ENCODE measurements at regions not wholly inside any gene's neighbourhood (a gene's known extent, or its start where the extent isn't known, plus 50 kb on each side); places are given as distances from the start of the nearest gene placed in this dataset.

DNA sequence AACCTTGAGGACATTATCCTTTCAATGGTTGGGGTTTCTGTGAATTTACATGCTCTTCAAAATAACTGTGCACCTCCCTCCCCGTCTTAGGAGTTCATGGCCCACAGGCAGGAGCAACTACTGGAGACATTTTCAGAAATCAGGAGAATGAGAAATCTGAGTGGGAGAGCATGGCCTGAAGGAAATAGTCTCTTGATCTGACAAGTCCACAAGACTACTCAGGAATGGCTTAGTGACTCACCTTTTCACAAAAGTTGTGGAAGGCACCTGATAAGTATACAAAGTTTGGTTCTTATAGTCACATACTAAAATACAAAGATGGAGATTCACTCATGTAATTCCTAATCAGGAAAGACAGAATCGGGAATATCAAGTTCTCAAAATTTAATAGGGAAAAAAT, 83.6 kb upstream of the NCKAP5 start:
- Histone ChIP-seq H3K4me3 (ENCODE audit: low read length) (no peak overlapping the region), H3K36me3 (ENCODE audit: control insufficient read depth, insufficient read depth, low read length) (no peaks in the 10 kb centered on the region), H3K27me3 (ENCODE audit: control insufficient read depth, insufficient read depth, low read length) (no peaks in the 10 kb centered on the region), H3K9ac (ENCODE audit: low read length) (no peak overlapping the region), H3K9me3 (ENCODE audit: control insufficient read depth, low read length) (no peaks in the 10 kb centered on the region), H3K4me1 (ENCODE audit: control insufficient read depth, insufficient read depth, low read length) (no peaks in the 10 kb centered on the region)

DNA sequence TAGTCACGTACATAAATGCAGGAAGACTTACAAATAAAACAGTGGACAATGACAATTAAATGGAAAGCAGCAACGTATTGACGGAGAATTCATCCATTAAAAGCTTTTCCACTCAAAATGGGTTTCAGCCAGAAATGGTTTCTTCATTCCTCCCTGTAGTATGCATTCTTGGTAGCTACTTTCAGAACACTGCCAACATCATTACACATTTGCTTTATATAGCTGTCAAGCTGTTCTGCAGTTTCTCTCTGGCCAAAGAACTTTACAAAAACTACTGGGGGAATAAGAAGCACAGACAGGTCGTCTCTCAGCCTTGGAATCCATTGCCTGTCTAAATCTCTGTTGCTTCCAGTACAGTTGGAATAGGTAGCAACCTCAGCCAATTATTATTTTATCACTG, 84.1 kb upstream of the NCKAP5 start:
- no peak overlapping the region for H3K4me3 ChIP-seq (ENCODE audit: low read length)
- no peaks in the 10 kb centered on the region for H3K36me3 ChIP-seq (ENCODE audit: control insufficient read depth, insufficient read depth, low read length)
- no peaks in the 10 kb centered on the region for H3K27me3 ChIP-seq (ENCODE audit: control insufficient read depth, insufficient read depth, low read length)
- H3K4me1 ChIP-seq (ENCODE audit: control insufficient read depth, insufficient read depth, low read length) = no peaks in the 10 kb centered on the region
- H3K9me3 ChIP-seq (ENCODE audit: control insufficient read depth, low read length) = no peaks in the 10 kb centered on the region
- H3K9ac ChIP-seq (ENCODE audit: low read length) = no peak overlapping the region

DNA sequence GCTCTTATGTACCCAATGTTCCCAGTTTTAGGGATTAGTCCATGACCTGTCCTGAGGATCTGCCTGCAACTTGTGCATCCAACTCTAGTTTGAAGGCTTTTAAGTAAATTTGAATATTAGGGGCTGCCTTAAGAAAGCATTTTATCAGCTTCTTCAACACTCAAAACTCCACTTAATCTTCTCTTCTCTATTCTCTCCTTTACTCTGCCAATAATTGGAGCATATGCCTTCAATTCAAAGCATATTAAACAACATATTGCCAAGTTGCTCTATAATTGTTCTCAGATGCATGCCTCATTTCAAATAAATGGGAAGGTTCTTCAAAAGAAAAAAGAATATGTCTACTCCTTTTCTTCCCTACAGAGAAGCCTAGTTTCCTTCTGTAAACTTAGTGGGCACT, 84.8 kb upstream of the NCKAP5 start:
- Histone ChIP-seq H3K9me3 (ENCODE audit: control insufficient read depth, low read length) (no peaks in the 10 kb centered on the region), H3K27me3 (ENCODE audit: control insufficient read depth, insufficient read depth, low read length) (no peaks in the 10 kb centered on the region), H3K36me3 (ENCODE audit: control insufficient read depth, insufficient read depth, low read length) (no peaks in the 10 kb centered on the region), H3K4me3 (ENCODE audit: low read length) (no peak overlapping the region), H3K4me1 (ENCODE audit: control insufficient read depth, insufficient read depth, low read length) (no peaks in the 10 kb centered on the region), H3K9ac (ENCODE audit: low read length) (no peak overlapping the region)

DNA sequence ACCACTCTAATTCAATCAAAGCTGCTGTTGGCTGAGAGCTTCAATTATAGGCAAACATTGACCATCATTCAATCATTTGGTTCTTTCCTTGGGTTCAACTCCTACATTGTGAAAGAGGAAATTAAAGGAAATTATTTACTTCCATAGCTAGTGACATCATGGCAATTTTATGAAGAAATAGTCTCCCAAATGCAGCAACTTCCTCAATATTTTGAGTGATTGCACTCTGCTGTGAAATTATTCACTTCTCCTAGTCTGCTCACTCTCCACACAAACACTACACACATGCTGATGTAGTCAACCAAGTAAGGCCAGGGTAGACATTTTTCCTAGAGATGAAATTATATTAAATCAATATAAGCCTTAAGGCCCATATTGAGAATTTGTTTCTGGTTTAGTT, 86.7 kb upstream of the NCKAP5 start:
- Histone ChIP-seq H3K9me3 (ENCODE audit: control insufficient read depth, low read length) (no peaks in the 10 kb centered on the region), H3K9ac (ENCODE audit: low read length) (no peak overlapping the region), H3K27me3 (ENCODE audit: control insufficient read depth, insufficient read depth, low read length) (no peaks in the 10 kb centered on the region), H3K4me1 (ENCODE audit: control insufficient read depth, insufficient read depth, low read length) (no peaks in the 10 kb centered on the region), H3K36me3 (ENCODE audit: control insufficient read depth, insufficient read depth, low read length) (no peaks in the 10 kb centered on the region), H3K4me3 (ENCODE audit: low read length) (no peak overlapping the region)

DNA sequence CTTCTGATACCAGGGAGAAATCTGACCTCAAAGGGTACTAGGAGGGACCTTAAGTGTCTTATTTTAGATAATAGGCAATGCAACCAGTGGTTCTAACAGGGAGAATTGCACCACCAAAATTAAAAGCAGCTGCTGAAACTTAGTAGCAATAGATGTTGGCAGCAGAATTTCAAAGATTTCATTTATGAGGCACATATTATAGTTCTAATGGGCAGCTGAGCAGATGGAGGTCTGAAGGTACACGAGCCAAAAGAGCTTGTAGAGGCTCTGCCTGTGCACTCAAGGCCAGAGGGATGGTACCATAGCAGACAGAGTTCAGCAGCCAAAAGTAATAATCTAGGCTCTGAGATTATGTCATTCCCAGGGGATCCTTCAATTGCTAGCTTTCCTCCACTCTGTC, 87.3 kb upstream of the NCKAP5 start:
- no peaks in the 10 kb centered on the region for H3K9me3 ChIP-seq (ENCODE audit: control insufficient read depth, low read length)
- H3K4me3 ChIP-seq (ENCODE audit: low read length) = no peak overlapping the region
- H3K36me3 ChIP-seq (ENCODE audit: control insufficient read depth, insufficient read depth, low read length) = no peaks in the 10 kb centered on the region
- H3K27me3 ChIP-seq (ENCODE audit: control insufficient read depth, insufficient read depth, low read length) = no peaks in the 10 kb centered on the region
- H3K9ac ChIP-seq (ENCODE audit: low read length) = no peak overlapping the region
- H3K4me1 ChIP-seq (ENCODE audit: control insufficient read depth, insufficient read depth, low read length) = no peaks in the 10 kb centered on the region

DNA sequence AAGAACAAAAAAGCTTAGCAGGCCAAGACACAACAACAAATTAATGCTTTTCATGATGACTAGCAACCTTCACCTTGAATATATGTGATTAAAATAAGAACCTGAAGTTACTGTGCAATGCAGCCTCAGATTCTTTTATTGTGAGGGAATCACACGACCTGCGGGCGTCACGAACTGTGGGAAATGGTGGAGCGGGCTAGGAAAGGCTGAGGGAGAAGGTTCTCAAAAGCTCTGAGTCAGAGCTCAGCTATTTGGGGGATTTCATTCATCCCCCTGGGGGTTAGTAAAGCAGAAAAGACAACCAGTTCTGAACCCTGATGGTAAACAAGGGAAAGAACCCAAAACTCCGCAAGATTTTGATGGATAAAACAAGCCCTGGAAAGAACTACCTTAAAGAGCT, 89.3 kb upstream of the NCKAP5 start:
- Histone ChIP-seq H3K36me3 (ENCODE audit: control insufficient read depth, insufficient read depth, low read length) (no peaks in the 10 kb centered on the region), H3K4me3 (ENCODE audit: low read length) (no peak overlapping the region), H3K9ac (ENCODE audit: low read length) (no peak overlapping the region), H3K9me3 (ENCODE audit: control insufficient read depth, low read length) (no peaks in the 10 kb centered on the region), H3K4me1 (ENCODE audit: control insufficient read depth, insufficient read depth, low read length) (no peaks in the 10 kb centered on the region), H3K27me3 (ENCODE audit: control insufficient read depth, insufficient read depth, low read length) (no peaks in the 10 kb centered on the region)

DNA sequence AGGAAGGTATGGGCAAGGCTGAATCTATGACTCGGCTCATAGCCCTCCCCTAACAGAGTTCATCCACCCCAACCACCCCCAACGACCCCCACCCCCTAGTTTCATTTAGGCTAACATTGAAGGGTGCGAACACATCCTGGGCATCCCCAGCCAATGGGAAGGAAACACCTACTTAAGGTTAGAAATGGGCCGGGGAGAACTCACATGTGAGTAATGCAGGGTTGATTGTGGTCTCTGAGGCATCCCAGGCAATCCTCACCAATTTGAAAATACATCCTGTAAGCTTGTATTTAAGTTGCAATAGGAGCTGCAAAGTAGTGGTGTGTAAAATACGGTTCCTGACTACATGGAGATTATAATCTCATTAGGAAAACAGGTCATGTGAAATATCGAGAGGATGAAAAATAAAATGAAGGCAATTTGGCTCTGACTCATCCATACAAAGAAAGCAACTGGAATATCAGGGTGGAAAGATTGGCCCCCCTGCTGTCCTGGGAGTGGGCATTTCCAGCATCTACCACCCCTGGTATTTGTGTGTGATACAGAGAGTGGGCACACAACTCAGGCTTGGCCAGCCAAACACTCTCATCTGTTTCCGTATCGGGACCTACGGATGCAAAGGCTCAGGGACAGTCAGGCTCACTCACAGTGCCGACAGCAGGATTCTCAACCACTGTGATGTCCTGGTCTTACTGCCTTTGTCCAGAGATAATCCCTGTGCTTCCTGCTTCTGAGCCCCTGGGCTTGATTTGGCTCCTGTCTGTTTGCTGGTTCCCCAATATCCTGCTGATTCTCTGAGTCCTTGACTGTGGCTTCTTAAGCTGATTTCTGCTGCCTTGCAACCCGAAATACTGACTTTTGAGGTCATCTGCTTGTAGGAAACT, 90.0 kb upstream of the NCKAP5 start:
- Histone ChIP-seq H3K27me3 (ENCODE audit: control insufficient read depth, insufficient read depth, low read length) (no peaks in the 10 kb centered on the region), H3K4me3 (ENCODE audit: low read length) (no peak overlapping the region), H3K9ac (ENCODE audit: low read length) (no peak overlapping the region), H3K9me3 (ENCODE audit: control insufficient read depth, low read length) (no peaks in the 10 kb centered on the region), H3K36me3 (ENCODE audit: control insufficient read depth, insufficient read depth, low read length) (no peaks in the 10 kb centered on the region), H3K4me1 (ENCODE audit: control insufficient read depth, insufficient read depth, low read length) (no peaks in the 10 kb centered on the region)

DNA sequence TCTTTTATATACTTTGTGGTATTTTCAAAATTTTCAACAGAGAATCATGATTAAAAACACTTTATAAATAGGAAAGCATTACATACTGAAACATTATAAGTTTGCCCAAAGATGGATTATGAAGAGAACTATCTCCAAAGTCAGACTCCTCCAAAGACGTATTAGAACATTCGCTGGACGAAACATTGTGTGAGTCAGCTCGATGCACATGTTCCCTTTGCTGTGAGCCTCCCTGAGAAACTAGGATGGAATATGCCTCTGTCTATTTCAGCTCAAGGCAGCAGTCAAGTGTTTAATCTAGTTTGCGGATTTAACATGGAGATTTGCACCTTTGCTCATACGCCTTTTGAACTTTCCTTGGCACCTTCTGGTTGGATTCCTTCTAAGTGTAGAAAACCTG, 92.2 kb upstream of the NCKAP5 start:
- Histone ChIP-seq H3K9ac (ENCODE audit: low read length) (no peak overlapping the region), H3K9me3 (ENCODE audit: control insufficient read depth, low read length) (no peaks in the 10 kb centered on the region), H3K27me3 (ENCODE audit: control insufficient read depth, insufficient read depth, low read length) (no peaks in the 10 kb centered on the region), H3K4me3 (ENCODE audit: low read length) (no peak overlapping the region), H3K36me3 (ENCODE audit: control insufficient read depth, insufficient read depth, low read length) (no peaks in the 10 kb centered on the region), H3K4me1 (ENCODE audit: control insufficient read depth, insufficient read depth, low read length) (no peaks in the 10 kb centered on the region)

DNA sequence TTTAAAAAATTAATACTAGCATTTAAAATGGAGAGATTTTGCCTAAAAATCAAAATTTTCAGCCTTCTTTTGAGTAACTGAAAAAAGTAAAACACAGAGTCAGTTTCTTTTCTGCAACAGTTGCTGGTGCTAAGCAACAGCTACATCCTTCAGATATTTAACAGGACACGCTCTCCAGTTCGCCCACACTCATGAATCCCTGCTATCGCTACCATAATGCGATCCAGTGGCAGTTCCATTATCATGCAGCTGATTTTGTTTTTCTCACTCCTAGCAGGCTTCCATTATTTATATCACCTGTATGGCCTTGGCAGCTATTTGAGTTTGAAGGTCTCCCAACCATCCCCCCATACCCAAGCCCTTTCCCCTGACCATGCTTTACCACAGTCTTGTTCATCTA, 93.1 kb upstream of the NCKAP5 start:
- Histone ChIP-seq H3K9me3 (ENCODE audit: control insufficient read depth, low read length) (no peaks in the 10 kb centered on the region), H3K4me3 (ENCODE audit: low read length) (no peak overlapping the region), H3K4me1 (ENCODE audit: control insufficient read depth, insufficient read depth, low read length) (no peaks in the 10 kb centered on the region), H3K36me3 (ENCODE audit: control insufficient read depth, insufficient read depth, low read length) (no peaks in the 10 kb centered on the region), H3K27me3 (ENCODE audit: control insufficient read depth, insufficient read depth, low read length) (no peaks in the 10 kb centered on the region), H3K9ac (ENCODE audit: low read length) (no peak overlapping the region)

DNA sequence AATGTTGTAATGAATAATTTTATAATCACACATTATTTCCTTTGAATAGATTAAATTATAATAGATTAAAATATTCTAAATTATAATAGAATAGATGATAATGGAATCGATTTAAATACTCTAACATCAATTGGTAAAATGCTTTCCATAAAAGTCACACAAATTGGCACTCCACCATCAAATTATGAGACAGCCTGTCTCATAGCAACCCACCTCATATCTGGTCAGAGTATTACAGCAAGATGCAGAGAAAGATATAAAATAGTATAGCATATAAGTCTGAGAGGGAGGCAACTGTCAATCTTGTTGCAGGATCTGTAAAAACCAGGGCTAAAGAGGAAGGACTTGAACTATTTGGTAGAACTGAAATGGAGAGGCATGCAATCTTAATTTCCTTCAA, 98.4 kb upstream of the NCKAP5 start:
- H3K9me3 ChIP-seq (ENCODE audit: control insufficient read depth, low read length) = no peaks in the 10 kb centered on the region
- no peaks in the 10 kb centered on the region for H3K36me3 ChIP-seq (ENCODE audit: control insufficient read depth, insufficient read depth, low read length)
- H3K4me1 ChIP-seq (ENCODE audit: control insufficient read depth, insufficient read depth, low read length) = no peaks in the 10 kb centered on the region
- no peaks in the 10 kb centered on the region for H3K27me3 ChIP-seq (ENCODE audit: control insufficient read depth, insufficient read depth, low read length)
- H3K4me3 ChIP-seq (ENCODE audit: low read length) = no peak overlapping the region
- H3K9ac ChIP-seq (ENCODE audit: low read length) = no peak overlapping the region

DNA sequence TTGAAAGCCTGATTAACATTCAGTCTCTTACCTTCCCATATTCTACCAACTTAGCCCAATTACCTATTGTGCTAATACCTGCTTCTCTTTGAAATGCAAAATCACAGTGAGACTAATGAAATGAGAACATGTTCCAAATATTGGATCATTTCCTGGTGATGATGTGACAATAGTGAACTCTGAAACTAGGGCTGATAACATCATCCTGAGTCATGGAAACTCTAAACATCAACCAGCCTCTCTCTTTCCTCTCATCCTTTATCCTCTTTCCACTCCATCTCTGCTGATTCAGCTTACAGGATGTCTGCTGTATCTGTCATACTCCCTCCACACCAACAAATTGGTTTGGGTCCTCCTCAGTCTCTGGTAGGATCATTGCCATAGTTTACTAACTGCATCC, 98.8 kb upstream of the NCKAP5 start:
- Histone ChIP-seq H3K27me3 (ENCODE audit: control insufficient read depth, insufficient read depth, low read length) (no peaks in the 10 kb centered on the region), H3K4me1 (ENCODE audit: control insufficient read depth, insufficient read depth, low read length) (no peaks in the 10 kb centered on the region), H3K4me3 (ENCODE audit: low read length) (no peak overlapping the region), H3K36me3 (ENCODE audit: control insufficient read depth, insufficient read depth, low read length) (no peaks in the 10 kb centered on the region), H3K9ac (ENCODE audit: low read length) (no peak overlapping the region), H3K9me3 (ENCODE audit: control insufficient read depth, low read length) (no peaks in the 10 kb centered on the region)

DNA sequence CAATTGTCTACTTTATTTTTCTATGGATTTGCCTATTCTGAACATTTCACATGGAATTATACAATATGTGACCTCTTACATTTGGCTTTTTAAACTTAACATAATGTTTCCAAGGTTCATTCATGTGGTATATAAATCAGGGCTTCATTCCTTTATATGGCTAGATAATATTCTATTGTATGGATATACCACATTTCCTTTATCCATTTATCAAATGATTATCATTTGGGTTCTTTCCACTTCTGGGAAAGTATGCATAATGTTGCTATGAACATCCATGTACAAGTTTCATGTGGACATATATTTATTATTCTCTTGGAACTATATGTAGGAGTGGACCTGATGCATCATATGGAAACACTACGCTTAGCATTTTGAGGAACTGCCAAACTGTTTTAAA, 99.7 kb upstream of the NCKAP5 start:
- Histone ChIP-seq H3K9me3 (ENCODE audit: control insufficient read depth, low read length) (no peaks in the 10 kb centered on the region), H3K36me3 (ENCODE audit: control insufficient read depth, insufficient read depth, low read length) (no peaks in the 10 kb centered on the region), H3K27me3 (ENCODE audit: control insufficient read depth, insufficient read depth, low read length) (no peaks in the 10 kb centered on the region), H3K4me1 (ENCODE audit: control insufficient read depth, insufficient read depth, low read length) (no peaks in the 10 kb centered on the region), H3K4me3 (ENCODE audit: low read length) (no peak overlapping the region), H3K9ac (ENCODE audit: low read length) (no peak overlapping the region)

DNA sequence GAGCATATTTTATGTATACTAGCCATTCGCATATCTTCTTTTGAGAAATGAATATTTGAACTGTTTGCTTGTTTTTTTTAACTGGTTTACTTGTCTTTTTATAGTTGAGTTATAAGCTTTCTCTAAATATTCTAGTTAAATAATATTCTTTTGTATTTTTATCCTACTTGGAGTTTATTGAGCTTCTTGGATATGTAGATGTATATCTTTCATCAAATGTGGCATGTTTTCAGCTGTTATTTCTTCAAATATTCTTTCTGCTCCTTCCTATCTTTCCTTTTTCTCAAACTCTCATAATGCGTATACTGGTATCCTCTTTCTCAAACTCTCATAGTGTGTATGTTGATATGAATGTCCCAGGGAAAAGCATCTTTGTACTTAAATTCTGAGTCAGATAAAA, 100.3 kb upstream of the NCKAP5 start:
- Histone ChIP-seq H3K9ac (ENCODE audit: low read length) (no peak overlapping the region), H3K27me3 (ENCODE audit: control insufficient read depth, insufficient read depth, low read length) (no peaks in the 10 kb centered on the region), H3K36me3 (ENCODE audit: control insufficient read depth, insufficient read depth, low read length) (no peaks in the 10 kb centered on the region), H3K9me3 (ENCODE audit: control insufficient read depth, low read length) (no peaks in the 10 kb centered on the region), H3K4me3 (ENCODE audit: low read length) (no peak overlapping the region), H3K4me1 (ENCODE audit: control insufficient read depth, insufficient read depth, low read length) (no peaks in the 10 kb centered on the region)
